ENCODE measurements at regions not wholly inside any gene's neighbourhood (a gene's known extent, or its start where the extent isn't known, plus 50 kb on each side); places are given as distances from the start of the nearest gene placed in this dataset.

- no peak for DNase-seq (ENCODE audit: low read depth, low spot score)
- CTCF ChIA-PET, result no interaction called here
- POLR2A ChIA-PET, result no interaction called here
- no peak overlapping the region for H3K4me3 ChIP-seq (ENCODE audit: low read depth, low read length)
- TF ChIP-seq CTCF (IDR thresholded peaks at IDR 0.05; ENCODE audit: insufficient read depth, low read length, missing control alignments), result no peak
Measured at GRCh38 chr14:42729681-42730080, 1123.0 kb downstream of the LRFN5 start.

- no peak for TF ChIP-seq CTCF (IDR thresholded peaks at IDR 0.05; ENCODE audit: insufficient read depth, low read length, missing control alignments)
- H3K4me3 ChIP-seq (ENCODE audit: low read depth, low read length), result no peak overlapping the region
- ChIA-PET POLR2A (no interaction called here), CTCF (no interaction called here)
- DNase-seq (ENCODE audit: low read depth, low spot score), result no peak
Measured at GRCh38 chr14:42719391-42719790, 1112.7 kb downstream of the LRFN5 start.

- no peak overlapping the region for H3K4me3 ChIP-seq (ENCODE audit: low read depth, low read length)
- peak; percentile 2 for DNase-seq (ENCODE audit: low read depth, low spot score)
- no peak for TF ChIP-seq CTCF (IDR thresholded peaks at IDR 0.05; ENCODE audit: insufficient read depth, low read length, missing control alignments)
- ChIA-PET POLR2A (no interaction called here), CTCF (no interaction called here)
Measured at GRCh38 chr14:42715316-42715715, 1108.6 kb downstream of the LRFN5 start.

- no peak overlapping the region for H3K4me3 ChIP-seq (ENCODE audit: low read depth, low read length)
- POLR2A ChIA-PET, result no interaction called here
- TF ChIP-seq CTCF (IDR thresholded peaks at IDR 0.05; ENCODE audit: insufficient read depth, low read length, missing control alignments), result no peak
- CTCF ChIA-PET, result no interaction called here
- no peak for DNase-seq (ENCODE audit: low read depth, low spot score)
Measured at GRCh38 chr14:42710071-42710470, 1103.4 kb downstream of the LRFN5 start.

GRCh38 chr14:42703501-42703900 lies 1096.8 kb downstream of the LRFN5 start:
- H3K4me3 ChIP-seq (ENCODE audit: low read depth, low read length), result no peak overlapping the region
- TF ChIP-seq CTCF (IDR thresholded peaks at IDR 0.05; ENCODE audit: insufficient read depth, low read length, missing control alignments), result no peak
- no peak for DNase-seq (ENCODE audit: low read depth, low spot score)
- ChIA-PET CTCF (no interaction called here), POLR2A (no interaction called here)

GRCh38 chr14:42687421-42687820 lies 1080.7 kb downstream of the LRFN5 start:
- no peak for TF ChIP-seq CTCF (IDR thresholded peaks at IDR 0.05; ENCODE audit: insufficient read depth, low read length, missing control alignments)
- H3K4me3 ChIP-seq (ENCODE audit: low read depth, low read length), result no peak overlapping the region
- CTCF ChIA-PET, result no interaction called here
- POLR2A ChIA-PET, result no interaction called here
- DNase-seq (ENCODE audit: low read depth, low spot score), result no peak
